ENCODE measurements at regions not wholly inside any gene's neighbourhood (a gene's known extent, or its start where the extent isn't known, plus 50 kb on each side); places are given as distances from the start of the nearest gene placed in this dataset.
"Not testable (repeated sequence)": the region's sequence is repeated elsewhere in the genome, so short reads cannot be mapped to it uniquely, and the experiment has no call there.

GRCh38 chr14:66278418-66278817 lies 207.8 kb upstream of the CCDC196 start:
- not testable (repeated sequence) for DNase-seq (ENCODE audit: low read depth)

GRCh38 chr14:66281036-66281776 lies 205.0 kb upstream of the CCDC196 start:
- DNase-seq (ENCODE audit: low read depth) = no peak

- no peak for DNase-seq (ENCODE audit: low read depth)
These were observed 201.8 kb upstream of the CCDC196 start for GRCh38 chr14:66284346-66284745.

GRCh38 chr14:66288511-66288910 lies 197.7 kb upstream of the CCDC196 start:
- no peak for DNase-seq (ENCODE audit: low read depth)

GRCh38 chr14:66291756-66292155 lies 194.4 kb upstream of the CCDC196 start:
- no peak for DNase-seq (ENCODE audit: low read depth)

- DNase-seq (ENCODE audit: low read depth) = no peak
These were observed 192.6 kb upstream of the CCDC196 start for GRCh38 chr14:66293533-66294105.

GRCh38 chr14:66295386-66295785 lies 190.8 kb upstream of the CCDC196 start:
- no peak for DNase-seq (ENCODE audit: low read depth)

GRCh38 chr14:66300886-66301285 lies 185.3 kb upstream of the CCDC196 start:
- no peak for DNase-seq (ENCODE audit: low read depth)

GRCh38 chr14:66306101-66306500 lies 180.1 kb upstream of the CCDC196 start:
- no peak for DNase-seq (ENCODE audit: low read depth)

- no peak for DNase-seq (ENCODE audit: low read depth)
These were observed 175.1 kb upstream of the CCDC196 start for GRCh38 chr14:66311058-66311457.

GRCh38 chr14:66311990-66312389 lies 174.2 kb upstream of the CCDC196 start:
- DNase-seq (ENCODE audit: low read depth) = no peak

- no peak for DNase-seq (ENCODE audit: low read depth)
These were observed 173.7 kb upstream of the CCDC196 start for GRCh38 chr14:66312451-66312850.

- DNase-seq (ENCODE audit: low read depth) = no peak
These were observed 171.1 kb upstream of the CCDC196 start for GRCh38 chr14:66315098-66315497.

GRCh38 chr14:66315548-66315947 lies 170.6 kb upstream of the CCDC196 start:
- DNase-seq (ENCODE audit: low read depth) = no peak

- DNase-seq (ENCODE audit: low read depth) = no peak
These were observed 163.6 kb upstream of the CCDC196 start for GRCh38 chr14:66322564-66322963.

GRCh38 chr14:66330228-66330627 lies 155.9 kb upstream of the CCDC196 start:
- DNase-seq (ENCODE audit: low read depth) = no peak

- DNase-seq (ENCODE audit: low read depth) = no peak
These were observed 155.3 kb upstream of the CCDC196 start for GRCh38 chr14:66330916-66331315.

GRCh38 chr14:66333293-66333692 lies 152.9 kb upstream of the CCDC196 start:
- not testable (repeated sequence) for DNase-seq (ENCODE audit: low read depth)

GRCh38 chr14:66341239-66341638 lies 144.9 kb upstream of the CCDC196 start:
- DNase-seq (ENCODE audit: low read depth) = no peak

GRCh38 chr14:66345986-66346385 lies 140.2 kb upstream of the CCDC196 start:
- DNase-seq (ENCODE audit: low read depth) = no peak

- DNase-seq (ENCODE audit: low read depth) = no peak
These were observed 134.9 kb upstream of the CCDC196 start for GRCh38 chr14:66351310-66351709.

- no peak for DNase-seq (ENCODE audit: low read depth)
These were observed 126.7 kb upstream of the CCDC196 start for GRCh38 chr14:66359500-66359899.

GRCh38 chr14:66360366-66360926 lies 125.7 kb upstream of the CCDC196 start:
- no peak for DNase-seq (ENCODE audit: low read depth)

GRCh38 chr14:66361013-66361412 lies 125.2 kb upstream of the CCDC196 start:
- no peak for DNase-seq (ENCODE audit: low read depth)
